Vagina (tissue), 2 donors: ENCODE measurements at regions not wholly inside any gene's neighbourhood (a gene's known extent, or its start where the extent isn't known, plus 50 kb on each side); places are given as distances from the start of the nearest gene placed in this dataset.

Experiments
- POLR2A ChIP-seq, 2 donors: fragments of 450-650 bp; IDR thresholded peaks; one replicate each; pipeline ENCODE4 v1.6.1; 2017; ENCODE audit warnings: antibody characterized with exemption in 2 of 2, mild to moderate bottlenecking in 2 of 2, moderate library complexity in 2 of 2
- POLR2AphosphoS5 ChIP-seq, 2 donors: sonication (generic); formaldehyde crosslinking; IDR thresholded peaks; one replicate each; pipeline ENCODE4 v1.9.0; 2017; ENCODE audit warnings: antibody characterized with exemption in 2 of 2, mild to moderate bottlenecking in 2 of 2, low read depth in 1 of 2; ENCODE audit not compliant: insufficient read depth in 1 of 2
- TF ChIP-seq, protein P1 (sequence below), 3 experiments: fragments of 450-650 bp in 2 of 3; fragments of 200-600 bp in 1 of 3; sonication (generic) in 1 of 3; IDR thresholded peaks; one replicate each; pipeline ENCODE4 v1.5.1; 2017 to 2019; ENCODE audit warnings: antibody characterized with exemption in 3 of 3, mild to moderate bottlenecking in 2 of 3, moderate library complexity in 2 of 3

DNA sequence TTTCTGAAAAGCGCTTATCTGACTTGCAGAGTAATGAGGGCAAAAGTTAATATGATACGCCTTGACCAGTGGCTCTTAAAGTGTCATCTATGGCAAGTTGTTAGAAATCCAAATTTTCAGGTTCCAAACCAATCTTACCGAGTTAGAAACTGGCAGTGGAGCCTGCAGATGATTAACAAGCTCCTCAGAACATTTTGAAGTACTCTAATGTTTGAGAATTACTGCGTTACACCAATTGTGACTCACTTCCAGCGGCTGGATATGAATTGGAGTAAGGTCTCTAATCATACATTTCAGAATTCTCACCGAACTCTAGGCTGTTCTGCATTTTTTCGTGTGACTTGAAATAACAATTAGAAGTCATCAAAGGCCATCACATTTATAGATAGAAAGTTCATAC lies 73.5 kb upstream of the TMPRSS15 start:
- TF ChIP-seq, protein P1, sequence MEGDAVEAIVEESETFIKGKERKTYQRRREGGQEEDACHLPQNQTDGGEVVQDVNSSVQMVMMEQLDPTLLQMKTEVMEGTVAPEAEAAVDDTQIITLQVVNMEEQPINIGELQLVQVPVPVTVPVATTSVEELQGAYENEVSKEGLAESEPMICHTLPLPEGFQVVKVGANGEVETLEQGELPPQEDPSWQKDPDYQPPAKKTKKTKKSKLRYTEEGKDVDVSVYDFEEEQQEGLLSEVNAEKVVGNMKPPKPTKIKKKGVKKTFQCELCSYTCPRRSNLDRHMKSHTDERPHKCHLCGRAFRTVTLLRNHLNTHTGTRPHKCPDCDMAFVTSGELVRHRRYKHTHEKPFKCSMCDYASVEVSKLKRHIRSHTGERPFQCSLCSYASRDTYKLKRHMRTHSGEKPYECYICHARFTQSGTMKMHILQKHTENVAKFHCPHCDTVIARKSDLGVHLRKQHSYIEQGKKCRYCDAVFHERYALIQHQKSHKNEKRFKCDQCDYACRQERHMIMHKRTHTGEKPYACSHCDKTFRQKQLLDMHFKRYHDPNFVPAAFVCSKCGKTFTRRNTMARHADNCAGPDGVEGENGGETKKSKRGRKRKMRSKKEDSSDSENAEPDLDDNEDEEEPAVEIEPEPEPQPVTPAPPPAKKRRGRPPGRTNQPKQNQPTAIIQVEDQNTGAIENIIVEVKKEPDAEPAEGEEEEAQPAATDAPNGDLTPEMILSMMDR (IDR thresholded peaks at IDR 0.05) = no peak
- TF ChIP-seq POLR2A (IDR thresholded peaks at IDR 0.05) (no peak), POLR2AphosphoS5 (IDR thresholded peaks at IDR 0.05; ENCODE audit: insufficient read depth in 1 of 2, low read depth in 1 of 2) (no peak)
